GM21723 (cell line): ENCODE measurements at regions not wholly inside any gene's neighbourhood (a gene's known extent, or its start where the extent isn't known, plus 50 kb on each side); places are given as distances from the start of the nearest gene placed in this dataset.

ENCODE experiments used
- ATAC-seq: cut with Tn5 transposase; IDR thresholded peaks from one replicate; pipeline ENCODE4 v1.9.1; 2021; ENCODE audit warnings: mild to moderate bottlenecking, moderate library complexity; ENCODE audit not compliant: unreplicated experiment

- ATAC-seq, result no peak
These were observed 74.7 kb upstream of the TRPC4 start for GRCh38 chr13:37944081-37944868.

DNA sequence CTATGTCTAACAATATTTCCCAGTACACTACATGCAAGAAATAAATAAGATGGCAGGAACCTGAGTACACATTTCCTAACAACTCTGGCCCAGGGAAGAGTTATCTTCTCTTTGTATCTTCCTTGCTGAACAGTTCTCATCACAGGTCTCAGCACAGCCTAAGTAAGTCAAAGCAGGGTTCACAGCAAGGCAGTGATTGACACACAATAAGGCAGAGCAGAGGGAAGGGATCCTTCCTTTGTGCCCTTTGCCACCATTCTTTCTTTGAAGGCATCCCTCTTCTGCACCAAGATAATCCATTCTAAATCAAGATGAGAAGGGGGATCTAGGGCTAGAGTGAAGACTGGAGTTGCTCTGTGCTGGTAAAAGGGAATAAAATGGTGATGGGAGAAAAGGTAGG, 73.4 kb upstream of the TRPC4 start:
- ATAC-seq, result no peak

DNA sequence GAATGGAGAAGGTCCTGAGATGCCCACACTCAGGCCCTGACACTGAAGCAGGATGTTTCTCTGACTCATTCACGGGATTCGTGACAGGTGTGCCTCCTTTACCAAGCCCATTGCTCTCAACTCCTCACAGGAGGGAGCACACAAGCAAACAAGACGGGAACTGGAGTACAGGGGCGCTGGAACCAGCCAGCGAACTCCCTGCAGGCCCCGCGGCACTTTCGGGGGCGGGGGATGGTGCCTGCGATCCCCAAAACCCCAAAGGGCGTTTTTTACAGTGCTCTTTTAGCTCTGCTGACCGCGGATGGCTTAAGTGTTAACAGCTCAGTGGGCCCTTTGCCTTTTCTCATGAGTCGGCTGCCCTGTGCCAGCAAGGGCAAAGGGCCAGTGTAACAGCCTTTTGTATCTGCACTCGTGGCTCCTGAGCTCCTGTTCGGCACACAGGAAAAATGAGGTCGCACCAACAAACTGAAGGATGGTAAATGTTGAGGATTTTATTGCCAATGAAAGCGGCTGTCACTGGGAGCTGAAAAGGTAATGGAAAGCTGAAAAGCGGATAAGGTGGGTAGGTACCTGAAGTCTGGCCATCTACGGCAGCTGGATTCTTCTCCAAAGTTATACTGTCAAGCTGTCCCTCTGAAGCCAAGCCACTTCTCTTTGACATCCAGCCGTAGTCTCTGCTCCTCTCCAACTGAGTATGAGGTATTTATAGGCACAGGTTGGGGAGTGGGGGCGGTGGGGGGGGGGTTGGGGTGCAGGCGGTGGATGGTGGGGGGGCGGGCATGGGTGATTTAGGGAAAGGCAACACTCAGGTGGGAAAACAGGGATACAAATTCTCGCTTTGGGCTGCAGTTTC, 65.0 kb upstream of the TRPC4 start:
- no peak for ATAC-seq

GRCh38 chr13:37929308-37929707, 59.7 kb upstream of the TRPC4 start:
- no peak for ATAC-seq

GRCh38 chr13:37927561-37927960, 58.0 kb upstream of the TRPC4 start:
- no peak for ATAC-seq

GRCh38 chr13:37925878-37926473, 56.4 kb upstream of the TRPC4 start:
- ATAC-seq, result no peak

- no peak for ATAC-seq
These were observed 53.7 kb upstream of the TRPC4 start for GRCh38 chr13:37923236-37923635.

DNA sequence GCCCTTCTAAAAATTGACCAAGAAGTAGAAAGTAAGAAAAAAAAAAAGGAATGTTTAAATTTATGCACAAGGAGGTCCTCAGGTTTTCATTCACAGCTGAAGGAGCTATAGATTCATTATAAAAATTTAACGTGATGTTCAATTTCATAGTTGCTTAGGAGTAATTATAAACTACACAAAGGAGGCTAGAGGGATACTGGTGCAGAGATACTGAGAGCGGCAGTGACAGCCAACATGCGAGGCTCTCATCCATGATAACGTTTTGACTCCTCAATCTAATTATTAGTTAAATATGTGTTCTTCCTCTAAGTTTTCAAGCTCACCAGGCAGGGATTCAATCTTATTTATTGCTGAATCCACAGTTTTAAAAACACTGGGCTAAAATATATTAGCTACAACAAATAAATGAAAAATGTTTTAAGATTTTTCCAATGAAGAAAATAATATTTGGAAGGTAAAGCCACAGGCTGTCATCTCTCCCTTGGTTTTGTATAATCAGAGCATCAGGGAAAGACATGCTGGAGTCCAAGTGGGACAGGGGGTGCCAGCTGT, 49.8 kb upstream of the TRPC4 start:
- no peak for ATAC-seq
